Spleen (tissue), 7 donors: ENCODE measurements at regions not wholly inside any gene's neighbourhood (a gene's known extent, or its start where the extent isn't known, plus 50 kb on each side); places are given as distances from the start of the nearest gene placed in this dataset.

Experiments
- POLR2A ChIP-seq, 3 donors: fragments of 450-650 bp; IDR thresholded peaks; one replicate each; pipeline ENCODE4 v1.5.1; 2017; ENCODE audit warnings: antibody characterized with exemption in 3 of 3, mild to moderate bottlenecking in 1 of 3
- TF ChIP-seq, protein P1 (sequence below), 11 experiments: fragments of 200-600 bp in 7 of 11; fragments of 450-650 bp in 4 of 11; sonication (generic) in 4 of 11; IDR thresholded peaks in 8 of 11; conservative IDR thresholded peaks in 3 of 11; 1 replicate in 7 of 11; 2 replicates in 4 of 11; pipeline versions ENCODE4 v1.4.0 to v1.8.0; 2016 to 2021; ENCODE audit warnings: antibody characterized with exemption in 11 of 11, inconsistent platforms in 4 of 11, mild to moderate bottlenecking in 1 of 11
- donor health status: DM: no; HTN: no; CAD: no; lungs with moderate emphysema.
- donor health status: DM: no; HTN: no; CAD: no.
- donor health status: DM: no; HTN: no; CAD: no.

DNA sequence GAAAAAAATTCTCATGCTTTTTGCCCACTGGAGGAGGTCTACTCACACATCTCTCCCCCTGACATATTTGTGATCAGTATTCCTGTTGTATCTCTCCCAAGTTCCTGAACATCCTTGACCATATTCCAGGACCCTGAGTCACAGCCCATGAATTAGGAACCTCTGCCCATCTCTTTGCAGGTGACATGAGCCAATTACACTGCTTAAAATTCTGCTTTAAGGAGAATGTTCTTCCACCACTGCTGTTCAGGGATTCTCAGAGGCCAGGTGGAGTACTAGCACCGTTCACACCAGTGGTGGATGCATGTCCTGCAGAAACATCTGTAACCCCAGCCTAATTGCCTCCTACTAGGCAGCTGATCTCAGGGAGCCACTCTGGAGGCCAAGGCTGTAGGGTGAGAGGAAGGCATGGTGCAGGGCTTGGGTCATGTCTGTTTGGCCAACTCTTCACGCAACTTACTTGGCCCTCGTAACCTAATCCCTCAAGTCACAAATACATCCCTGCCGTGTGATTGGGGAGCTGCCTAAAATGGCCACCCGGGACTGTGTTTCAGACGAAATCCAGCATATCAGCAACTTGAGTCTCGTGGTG is 104.8 kb downstream of the GGTLC2 start:
- TF ChIP-seq, protein P1, sequence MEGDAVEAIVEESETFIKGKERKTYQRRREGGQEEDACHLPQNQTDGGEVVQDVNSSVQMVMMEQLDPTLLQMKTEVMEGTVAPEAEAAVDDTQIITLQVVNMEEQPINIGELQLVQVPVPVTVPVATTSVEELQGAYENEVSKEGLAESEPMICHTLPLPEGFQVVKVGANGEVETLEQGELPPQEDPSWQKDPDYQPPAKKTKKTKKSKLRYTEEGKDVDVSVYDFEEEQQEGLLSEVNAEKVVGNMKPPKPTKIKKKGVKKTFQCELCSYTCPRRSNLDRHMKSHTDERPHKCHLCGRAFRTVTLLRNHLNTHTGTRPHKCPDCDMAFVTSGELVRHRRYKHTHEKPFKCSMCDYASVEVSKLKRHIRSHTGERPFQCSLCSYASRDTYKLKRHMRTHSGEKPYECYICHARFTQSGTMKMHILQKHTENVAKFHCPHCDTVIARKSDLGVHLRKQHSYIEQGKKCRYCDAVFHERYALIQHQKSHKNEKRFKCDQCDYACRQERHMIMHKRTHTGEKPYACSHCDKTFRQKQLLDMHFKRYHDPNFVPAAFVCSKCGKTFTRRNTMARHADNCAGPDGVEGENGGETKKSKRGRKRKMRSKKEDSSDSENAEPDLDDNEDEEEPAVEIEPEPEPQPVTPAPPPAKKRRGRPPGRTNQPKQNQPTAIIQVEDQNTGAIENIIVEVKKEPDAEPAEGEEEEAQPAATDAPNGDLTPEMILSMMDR (IDR thresholded peaks at IDR 0.05 in 8 of 11, conservative IDR thresholded peaks at IDR 0.05 in 3 of 11) = no peak
- TF ChIP-seq POLR2A (IDR thresholded peaks at IDR 0.05) = no peak
